ENCODE measurements at regions not wholly inside any gene's neighbourhood (a gene's known extent, or its start where the extent isn't known, plus 50 kb on each side); places are given as distances from the start of the nearest gene placed in this dataset.
"Not testable (repeated sequence)": the region's sequence is repeated elsewhere in the genome, so short reads cannot be mapped to it uniquely, and the experiment has no call there.

DNA sequence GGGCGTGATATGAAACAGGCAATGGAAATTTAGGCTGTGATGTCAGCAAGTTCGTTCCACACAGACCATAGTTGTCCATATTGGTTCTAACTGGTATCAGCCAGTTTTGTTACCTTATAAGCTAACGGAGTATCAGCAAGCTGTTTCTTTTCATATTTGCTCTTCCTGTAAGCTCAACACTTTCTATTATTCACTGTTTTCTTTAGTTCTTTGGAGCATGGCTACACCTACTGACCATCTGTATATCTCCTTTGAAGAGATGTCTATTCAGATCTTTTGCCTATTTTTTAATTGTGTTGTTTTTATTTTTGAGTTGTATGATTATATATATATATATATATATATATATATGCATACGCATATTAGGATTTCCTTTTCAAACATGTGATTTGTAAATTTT, 1057.2 kb upstream of the CDH10 start:
- Histone ChIP-seq H3K36me3 (ENCODE audit: control insufficient read depth in 4 of 4, insufficient read depth in 4 of 4, low read length in 3 of 4) (no peaks in the 10 kb centered on the region), H3K4me1 (ENCODE audit: control extremely low read depth in 1 of 4, control insufficient read depth in 4 of 4, insufficient read depth in 4 of 4, low read length in 3 of 4) (no peaks in the 10 kb centered on the region), H3K27me3 (replicated peaks in 2 of 5; ENCODE audit: control insufficient read depth in 4 of 5, insufficient read depth in 5 of 5, low read length in 4 of 5) (no peaks in the 10 kb centered on the region), H3K4me3 (ENCODE audit: control insufficient read depth in 1 of 7, extremely low read depth in 1 of 7, insufficient read depth in 4 of 7, low read depth in 2 of 7, low read length in 6 of 7) (no peak overlapping the region), H3K27ac (ENCODE audit: insufficient read depth in 1 of 2, low read depth in 1 of 2, low read length in 2 of 2, poor library complexity in 1 of 2, severe bottlenecking in 2 of 2) (no peak overlapping the region), H3K9me3 (ENCODE audit: control extremely low read depth in 1 of 5, control insufficient read depth in 4 of 5, insufficient read depth in 2 of 5, low read depth in 1 of 5, low read length in 4 of 5) (peaks cover 0 to 1% (median 0%) of the 10 kb centered on the region in 5 experiments)
- WGBS (ENCODE audit: insufficient coverage), result 93% methylated on average over 2 of the region's 4 CpGs
- ChIA-PET CTCF (interaction anchor here (0.9 kb wide), 1 partner anchor 10 kb away, joined by 3 read pairs; no protein-coding TSS in a partner anchor), POLR2A (no interaction called here)
- no peak for DNase-seq

DNA sequence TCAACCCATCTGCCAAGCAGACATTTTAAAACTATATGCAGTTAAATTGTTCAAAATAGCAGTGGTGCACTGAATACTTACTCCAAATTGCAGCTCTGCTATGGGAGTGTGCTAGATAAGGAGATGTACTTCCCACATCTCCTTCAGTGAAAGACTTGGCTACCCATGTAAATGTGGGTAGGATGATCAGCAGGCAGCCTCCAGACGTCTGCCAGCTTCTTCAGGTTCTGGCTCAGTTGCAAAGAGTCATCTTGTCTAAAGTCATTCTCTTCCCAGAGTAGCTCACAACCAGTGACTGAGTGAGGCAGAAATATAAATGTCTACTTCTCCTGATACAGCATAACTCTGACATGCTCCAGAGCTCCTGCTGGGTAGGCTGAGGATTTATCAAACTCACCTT, 1050.0 kb upstream of the CDH10 start:
- POLR2A ChIA-PET, result no interaction called here
- WGBS (ENCODE audit: insufficient coverage), result no CpG with 5 or more reads among the region's 1 CpG
- no peaks in the 10 kb centered on the region for H3K27me3 ChIP-seq (replicated peaks in 2 of 5; ENCODE audit: control insufficient read depth in 4 of 5, insufficient read depth in 5 of 5, low read length in 4 of 5)
- no peaks in the 10 kb centered on the region for H3K36me3 ChIP-seq (ENCODE audit: control insufficient read depth in 4 of 4, insufficient read depth in 4 of 4, low read length in 3 of 4)
- no peak for DNase-seq
- no peak overlapping the region for H3K4me3 ChIP-seq (ENCODE audit: control insufficient read depth in 1 of 7, extremely low read depth in 1 of 7, insufficient read depth in 4 of 7, low read depth in 2 of 7, low read length in 6 of 7)
- no peak overlapping the region for H3K27ac ChIP-seq (ENCODE audit: insufficient read depth in 1 of 2, low read depth in 1 of 2, low read length in 2 of 2, poor library complexity in 1 of 2, severe bottlenecking in 2 of 2)
- no peaks in the 10 kb centered on the region for H3K9me3 ChIP-seq (ENCODE audit: control extremely low read depth in 1 of 5, control insufficient read depth in 4 of 5, insufficient read depth in 2 of 5, low read depth in 1 of 5, low read length in 4 of 5)
- CTCF ChIA-PET, result no interaction called here
- no peaks in the 10 kb centered on the region for H3K4me1 ChIP-seq (ENCODE audit: control extremely low read depth in 1 of 4, control insufficient read depth in 4 of 4, insufficient read depth in 4 of 4, low read length in 3 of 4)

DNA sequence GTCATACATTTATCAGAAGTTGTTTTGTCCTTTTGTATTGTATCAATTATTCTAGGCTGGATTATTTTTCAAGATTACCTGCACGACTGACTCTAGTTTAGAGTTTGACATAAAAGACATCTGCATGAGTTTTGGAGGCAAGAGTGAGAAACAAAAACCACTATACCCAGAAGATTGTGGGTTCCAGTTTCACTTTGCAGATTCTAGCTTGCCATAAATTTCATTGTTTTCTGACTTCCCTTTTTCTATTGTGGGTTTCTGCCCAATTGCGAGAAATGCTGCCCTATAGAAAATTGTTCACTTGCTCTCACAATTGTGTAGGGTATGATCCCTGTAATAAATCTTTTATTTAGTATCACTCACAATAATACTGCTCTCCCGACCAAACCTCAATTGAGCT, 1043.4 kb upstream of the CDH10 start:
- no peaks in the 10 kb centered on the region for H3K36me3 ChIP-seq (ENCODE audit: control insufficient read depth in 4 of 4, insufficient read depth in 4 of 4, low read length in 3 of 4)
- DNase-seq, result peak; percentile 7 to 81 (median 78)
- no CpG with 5 or more reads among the region's 3 CpGs for WGBS (ENCODE audit: insufficient coverage)
- no peaks in the 10 kb centered on the region for H3K9me3 ChIP-seq (ENCODE audit: control extremely low read depth in 1 of 5, control insufficient read depth in 4 of 5, insufficient read depth in 2 of 5, low read depth in 1 of 5, low read length in 4 of 5)
- no peak overlapping the region for H3K27ac ChIP-seq (ENCODE audit: insufficient read depth in 1 of 2, low read depth in 1 of 2, low read length in 2 of 2, poor library complexity in 1 of 2, severe bottlenecking in 2 of 2)
- ChIA-PET POLR2A (no interaction called here), CTCF (no interaction called here)
- no peaks in the 10 kb centered on the region for H3K27me3 ChIP-seq (replicated peaks in 2 of 5; ENCODE audit: control insufficient read depth in 4 of 5, insufficient read depth in 5 of 5, low read length in 4 of 5)
- H3K4me1 ChIP-seq (ENCODE audit: control extremely low read depth in 1 of 4, control insufficient read depth in 4 of 4, insufficient read depth in 4 of 4, low read length in 3 of 4), result peaks cover 0 to 5% (median 2%) of the 10 kb centered on the region in 4 experiments
- peak overlapping the region in 2 of 7 experiments; percentile 0 to 35 for H3K4me3 ChIP-seq (ENCODE audit: control insufficient read depth in 1 of 7, extremely low read depth in 1 of 7, insufficient read depth in 4 of 7, low read depth in 2 of 7, low read length in 6 of 7)

DNA sequence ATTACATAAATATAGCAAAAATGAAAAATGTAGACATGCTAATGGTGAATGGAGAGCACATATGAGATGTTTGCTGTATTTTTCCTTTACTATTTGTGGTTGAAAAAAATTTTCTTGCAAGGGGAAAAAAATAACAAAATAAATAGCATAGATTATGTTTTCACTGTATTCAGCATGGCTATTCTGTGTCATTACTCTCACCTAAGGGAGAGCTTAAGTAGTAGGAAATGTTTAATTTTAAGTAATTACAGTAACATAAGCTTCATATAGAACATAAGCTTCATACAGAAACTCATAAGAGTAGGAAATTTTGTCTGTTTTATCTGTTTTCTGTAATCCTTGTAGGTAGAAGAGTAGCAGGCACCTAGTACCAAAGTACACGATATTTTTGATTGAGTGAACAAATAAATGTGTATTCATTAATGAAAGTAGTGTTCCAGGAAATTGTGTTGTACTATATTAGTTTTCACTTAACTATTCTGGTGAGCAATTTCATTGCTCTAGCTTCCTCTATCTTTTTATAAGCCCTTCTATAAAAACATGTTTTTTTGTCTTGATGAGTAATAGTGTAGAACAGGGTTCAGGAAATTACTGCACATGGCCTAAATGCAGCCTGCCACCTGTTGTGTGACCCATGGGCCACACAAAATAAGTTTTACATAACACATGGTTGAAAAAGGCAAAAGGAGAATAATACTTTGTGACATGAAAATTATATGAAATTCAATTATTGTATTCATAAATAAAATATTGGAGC, 1025.0 kb upstream of the CDH10 start:
- no CpG with 5 or more reads among the region's 1 CpG for WGBS (ENCODE audit: insufficient coverage)
- no peak for DNase-seq

DNA sequence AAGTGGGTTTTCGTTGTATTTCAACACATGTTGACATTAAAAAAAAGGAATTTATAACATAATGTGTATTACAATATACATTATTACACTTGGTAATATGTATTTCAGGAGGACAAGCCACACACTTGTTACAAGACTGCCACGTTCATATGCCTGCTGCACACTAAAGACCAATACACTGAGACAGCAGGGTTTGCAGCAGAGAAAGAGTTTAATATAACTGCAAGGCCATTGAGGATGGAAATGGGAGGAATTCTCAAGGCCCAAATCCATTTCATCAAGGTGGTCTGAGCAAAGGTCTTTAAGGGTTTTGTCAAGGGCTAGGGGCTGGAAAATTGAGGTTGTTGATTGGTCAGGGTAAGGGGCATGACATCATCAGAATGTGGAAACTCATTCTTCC, 1017.8 kb upstream of the CDH10 start:
- ChIA-PET CTCF (no interaction called here), POLR2A (no interaction called here)
- no CpG with 5 or more reads among the region's 2 CpGs for WGBS (ENCODE audit: insufficient coverage)
- Histone ChIP-seq H3K4me3 (ENCODE audit: control insufficient read depth in 1 of 7, extremely low read depth in 1 of 7, insufficient read depth in 4 of 7, low read depth in 2 of 7, low read length in 6 of 7) (no peak overlapping the region), H3K27me3 (replicated peaks in 2 of 5; ENCODE audit: control insufficient read depth in 4 of 5, insufficient read depth in 5 of 5, low read length in 4 of 5) (no peaks in the 10 kb centered on the region), H3K27ac (ENCODE audit: insufficient read depth in 1 of 2, low read depth in 1 of 2, low read length in 2 of 2, poor library complexity in 1 of 2, severe bottlenecking in 2 of 2) (no peak overlapping the region), H3K4me1 (ENCODE audit: control extremely low read depth in 1 of 4, control insufficient read depth in 4 of 4, insufficient read depth in 4 of 4, low read length in 3 of 4) (no peaks in the 10 kb centered on the region), H3K9me3 (ENCODE audit: control extremely low read depth in 1 of 5, control insufficient read depth in 4 of 5, insufficient read depth in 2 of 5, low read depth in 1 of 5, low read length in 4 of 5) (peaks cover 3 to 15% (median 5%) of the 10 kb centered on the region in 5 experiments), H3K36me3 (ENCODE audit: control insufficient read depth in 4 of 4, insufficient read depth in 4 of 4, low read length in 3 of 4) (no peaks in the 10 kb centered on the region)
- no peak for DNase-seq

More for the DNA sequence above, 1025.0 kb upstream of the CDH10 start:
- Histone ChIP-seq H3K27me3 (replicated peaks in 2 of 5; ENCODE audit: control insufficient read depth in 4 of 5, insufficient read depth in 5 of 5, low read length in 4 of 5) (no peaks in the 10 kb centered on the region), H3K4me3 (ENCODE audit: control insufficient read depth in 1 of 7, extremely low read depth in 1 of 7, insufficient read depth in 4 of 7, low read depth in 2 of 7, low read length in 6 of 7) (no peak overlapping the region), H3K27ac (ENCODE audit: insufficient read depth in 1 of 2, low read depth in 1 of 2, low read length in 2 of 2, poor library complexity in 1 of 2, severe bottlenecking in 2 of 2) (no peak overlapping the region), H3K36me3 (ENCODE audit: control insufficient read depth in 4 of 4, insufficient read depth in 4 of 4, low read length in 3 of 4) (no peaks in the 10 kb centered on the region), H3K9me3 (ENCODE audit: control extremely low read depth in 1 of 5, control insufficient read depth in 4 of 5, insufficient read depth in 2 of 5, low read depth in 1 of 5, low read length in 4 of 5) (peaks cover 0 to 4% (median 0%) of the 10 kb centered on the region in 5 experiments), H3K4me1 (ENCODE audit: control extremely low read depth in 1 of 4, control insufficient read depth in 4 of 4, insufficient read depth in 4 of 4, low read length in 3 of 4) (no peaks in the 10 kb centered on the region)
- POLR2A ChIA-PET, result interaction anchor here (0.7 kb wide), 1 partner anchor 41 kb away, joined by 3 read pairs; no protein-coding TSS in a partner anchor
- CTCF ChIA-PET, result no interaction called here

DNA sequence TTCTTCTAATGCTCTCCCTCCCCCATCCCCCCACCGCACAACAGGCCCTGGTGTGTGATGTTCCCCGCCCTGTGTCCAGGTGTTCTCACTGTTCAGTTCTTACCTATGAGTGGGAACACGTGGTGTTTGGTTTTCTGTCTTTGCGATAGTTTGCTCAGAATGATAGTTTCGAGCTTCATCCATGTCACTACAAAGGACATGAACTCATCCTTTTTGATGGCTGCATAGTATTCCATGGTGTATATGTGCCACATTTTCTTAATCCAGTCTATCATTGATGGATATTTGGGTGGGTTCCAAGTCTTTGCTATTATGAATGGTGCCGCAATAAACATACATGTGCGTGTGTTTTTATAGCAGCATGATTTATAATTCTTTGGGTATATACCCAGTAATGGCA, 1005.5 kb upstream of the CDH10 start:
- H3K27ac ChIP-seq (ENCODE audit: insufficient read depth in 1 of 2, low read depth in 1 of 2, low read length in 2 of 2, poor library complexity in 1 of 2, severe bottlenecking in 2 of 2); CTCF ChIA-PET; POLR2A ChIA-PET; H3K9me3 ChIP-seq (ENCODE audit: control extremely low read depth in 1 of 5, control insufficient read depth in 4 of 5, insufficient read depth in 2 of 5, low read depth in 1 of 5, low read length in 4 of 5); H3K4me3 ChIP-seq (ENCODE audit: control insufficient read depth in 1 of 7, extremely low read depth in 1 of 7, insufficient read depth in 4 of 7, low read depth in 2 of 7, low read length in 6 of 7); H3K27me3 ChIP-seq (replicated peaks in 2 of 5; ENCODE audit: control insufficient read depth in 4 of 5, insufficient read depth in 5 of 5, low read length in 4 of 5); H3K36me3 ChIP-seq (ENCODE audit: control insufficient read depth in 4 of 4, insufficient read depth in 4 of 4, low read length in 3 of 4); H3K4me1 ChIP-seq (ENCODE audit: control extremely low read depth in 1 of 4, control insufficient read depth in 4 of 4, insufficient read depth in 4 of 4, low read length in 3 of 4); DNase-seq: not testable (repeated sequence)
- 100% methylated on average over 7 of the region's 7 CpGs for WGBS (ENCODE audit: insufficient coverage)

DNA sequence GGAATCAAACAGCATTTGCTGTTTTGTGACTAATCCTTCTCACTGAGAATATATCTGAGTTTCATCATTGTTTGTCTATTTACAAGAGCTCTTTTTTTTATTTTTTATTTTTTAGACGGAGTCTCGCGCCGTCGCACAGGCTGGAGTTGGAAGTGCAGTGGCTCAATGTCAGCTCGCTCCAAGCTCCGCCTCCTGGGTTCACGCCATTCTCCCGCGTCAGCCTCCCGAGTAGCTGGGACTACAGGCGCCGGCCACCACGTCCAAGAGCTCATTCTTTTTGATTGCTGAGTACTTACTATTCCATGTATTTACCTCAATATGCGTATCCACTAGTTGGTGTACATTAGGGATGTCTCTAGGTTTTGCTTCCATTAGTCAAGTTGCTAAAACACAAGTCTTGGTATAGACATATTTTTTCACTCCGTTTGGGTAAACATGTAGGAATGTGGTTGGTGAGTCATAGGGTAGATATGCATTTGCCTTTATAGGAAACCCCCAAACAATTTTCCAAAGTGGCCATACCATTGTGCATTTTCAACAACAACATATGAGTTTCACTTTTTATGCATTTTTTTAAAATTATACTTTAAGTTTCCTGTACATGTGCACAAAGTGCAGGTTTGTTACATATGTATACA, 1005.0 kb upstream of the CDH10 start:
- no peaks in the 10 kb centered on the region for H3K27me3 ChIP-seq (replicated peaks in 2 of 5; ENCODE audit: control insufficient read depth in 4 of 5, insufficient read depth in 5 of 5, low read length in 4 of 5)
- ChIA-PET CTCF (no interaction called here), POLR2A (no interaction called here)
- DNase-seq, result no peak
- no peak overlapping the region for H3K4me3 ChIP-seq (ENCODE audit: control insufficient read depth in 1 of 7, extremely low read depth in 1 of 7, insufficient read depth in 4 of 7, low read depth in 2 of 7, low read length in 6 of 7)
- H3K9me3 ChIP-seq (ENCODE audit: control extremely low read depth in 1 of 5, control insufficient read depth in 4 of 5, insufficient read depth in 2 of 5, low read depth in 1 of 5, low read length in 4 of 5), result no peaks in the 10 kb centered on the region
- H3K4me1 ChIP-seq (ENCODE audit: control extremely low read depth in 1 of 4, control insufficient read depth in 4 of 4, insufficient read depth in 4 of 4, low read length in 3 of 4), result no peaks in the 10 kb centered on the region
- H3K27ac ChIP-seq (ENCODE audit: insufficient read depth in 1 of 2, low read depth in 1 of 2, low read length in 2 of 2, poor library complexity in 1 of 2, severe bottlenecking in 2 of 2), result no peak overlapping the region
- WGBS (ENCODE audit: insufficient coverage), result 98% methylated on average over 8 of the region's 16 CpGs
- no peaks in the 10 kb centered on the region for H3K36me3 ChIP-seq (ENCODE audit: control insufficient read depth in 4 of 4, insufficient read depth in 4 of 4, low read length in 3 of 4)
